ENCODE measurements at regions not wholly inside any gene's neighbourhood (a gene's known extent, or its start where the extent isn't known, plus 50 kb on each side); places are given as distances from the start of the nearest gene placed in this dataset.

DNA sequence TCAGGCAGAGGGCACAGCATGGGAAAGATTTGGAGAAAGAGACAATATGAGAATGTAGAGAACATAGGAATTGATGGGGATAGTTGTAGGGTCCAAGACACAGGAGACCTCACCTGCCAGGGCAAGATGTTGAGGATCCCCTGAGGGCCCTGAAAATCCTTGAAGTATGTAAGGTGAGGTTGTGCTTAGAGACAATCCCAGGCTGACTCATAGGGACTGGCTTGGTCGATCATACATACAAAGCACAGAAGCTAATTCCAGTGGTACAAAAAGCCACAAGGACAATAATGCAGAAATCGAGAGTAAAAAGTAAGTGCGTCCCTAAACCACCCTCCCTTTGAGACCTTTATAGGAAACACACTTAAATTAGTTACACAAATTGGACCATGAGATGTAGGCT is 468.2 kb downstream of the MIAT start:
- TF ChIP-seq, protein P1, sequence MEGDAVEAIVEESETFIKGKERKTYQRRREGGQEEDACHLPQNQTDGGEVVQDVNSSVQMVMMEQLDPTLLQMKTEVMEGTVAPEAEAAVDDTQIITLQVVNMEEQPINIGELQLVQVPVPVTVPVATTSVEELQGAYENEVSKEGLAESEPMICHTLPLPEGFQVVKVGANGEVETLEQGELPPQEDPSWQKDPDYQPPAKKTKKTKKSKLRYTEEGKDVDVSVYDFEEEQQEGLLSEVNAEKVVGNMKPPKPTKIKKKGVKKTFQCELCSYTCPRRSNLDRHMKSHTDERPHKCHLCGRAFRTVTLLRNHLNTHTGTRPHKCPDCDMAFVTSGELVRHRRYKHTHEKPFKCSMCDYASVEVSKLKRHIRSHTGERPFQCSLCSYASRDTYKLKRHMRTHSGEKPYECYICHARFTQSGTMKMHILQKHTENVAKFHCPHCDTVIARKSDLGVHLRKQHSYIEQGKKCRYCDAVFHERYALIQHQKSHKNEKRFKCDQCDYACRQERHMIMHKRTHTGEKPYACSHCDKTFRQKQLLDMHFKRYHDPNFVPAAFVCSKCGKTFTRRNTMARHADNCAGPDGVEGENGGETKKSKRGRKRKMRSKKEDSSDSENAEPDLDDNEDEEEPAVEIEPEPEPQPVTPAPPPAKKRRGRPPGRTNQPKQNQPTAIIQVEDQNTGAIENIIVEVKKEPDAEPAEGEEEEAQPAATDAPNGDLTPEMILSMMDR (conservative IDR thresholded peaks at IDR 0.05; ENCODE audit: low read length) = no peak
- no peak overlapping the region for H3K4me3 ChIP-seq (ENCODE audit: low read length)
- DNase-seq (ENCODE audit: low read depth) = no peak

DNA sequence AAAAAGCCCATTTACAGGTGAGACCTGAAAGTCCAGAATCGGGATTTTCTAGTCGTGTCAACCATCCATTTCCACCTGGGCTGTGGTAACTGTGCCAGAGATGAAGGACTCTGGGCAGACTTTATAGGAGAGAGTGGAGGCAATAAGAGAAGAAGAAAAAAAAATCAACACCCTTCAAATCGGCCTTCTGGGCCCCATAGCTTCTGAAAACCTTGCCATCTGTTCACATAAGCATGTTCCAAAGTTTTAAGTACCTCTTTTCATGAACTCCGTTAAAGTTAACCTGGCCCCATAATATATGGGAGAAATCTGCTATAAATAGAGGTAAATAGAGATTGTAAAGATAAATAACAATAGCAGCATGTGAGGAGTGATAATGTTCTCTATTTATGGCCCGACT is 470.5 kb downstream of the MIAT start:
- DNase-seq (ENCODE audit: low read depth) = no peak
- H3K4me3 ChIP-seq (ENCODE audit: low read length) = no peak overlapping the region
- TF ChIP-seq, protein P1 (conservative IDR thresholded peaks at IDR 0.05; ENCODE audit: low read length) = no peak

DNA sequence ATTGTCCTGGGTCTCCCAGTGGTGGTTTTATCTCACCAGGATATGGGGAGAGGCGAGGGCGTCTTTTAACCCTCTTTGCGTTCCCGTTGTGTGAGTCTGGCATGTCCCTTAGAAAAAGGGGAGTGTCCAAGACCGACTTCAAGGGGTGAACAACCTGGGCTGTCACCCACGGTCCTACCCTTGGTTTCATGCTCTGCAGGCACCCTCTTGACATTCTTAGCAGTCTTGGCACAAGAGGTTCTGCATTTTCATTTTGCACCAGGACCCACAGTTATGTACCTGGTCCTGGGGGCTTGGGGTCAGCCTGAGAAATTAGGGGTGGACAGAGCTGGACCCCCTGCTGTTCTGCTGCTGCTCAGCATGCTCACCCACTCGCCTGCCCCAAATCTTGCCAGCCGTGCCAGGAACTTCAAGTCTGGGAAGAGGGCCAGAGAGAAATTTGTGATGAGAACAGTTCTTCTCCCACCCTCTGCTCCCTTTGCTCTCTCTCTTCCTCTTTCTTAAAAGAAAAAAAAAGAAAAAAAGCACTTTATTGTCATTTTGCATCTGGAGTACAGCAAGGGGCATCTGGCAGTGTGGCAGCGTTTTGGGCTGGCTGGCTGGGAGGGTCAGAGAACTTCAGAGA is 471.2 kb downstream of the MIAT start:
- TF ChIP-seq, protein P1 (conservative IDR thresholded peaks at IDR 0.05; ENCODE audit: low read length) = no peak
- H3K4me3 ChIP-seq (ENCODE audit: low read length) = no peak overlapping the region
- DNase-seq (ENCODE audit: low read depth) = peak; percentile 31

DNA sequence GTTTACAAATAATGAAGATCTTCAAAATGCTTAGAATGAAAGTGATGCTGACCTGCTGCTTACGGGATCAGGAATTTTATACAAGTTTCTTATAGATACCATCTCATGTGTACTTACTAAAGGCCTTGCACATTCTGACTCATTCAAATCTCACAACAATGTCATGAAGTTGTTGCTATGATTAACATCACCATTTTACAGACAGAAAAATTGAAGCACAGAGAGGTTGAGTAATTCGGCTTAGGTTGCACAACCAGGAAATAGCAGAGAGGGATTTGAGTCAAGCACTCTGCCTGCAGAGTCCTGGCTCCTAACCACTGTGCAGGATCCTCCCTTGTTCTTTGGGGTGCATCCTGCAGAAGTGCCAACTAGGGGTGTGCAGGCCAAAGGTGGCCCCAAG is 471.9 kb downstream of the MIAT start:
- peak; percentile 89 for DNase-seq (ENCODE audit: low read depth)
- TF ChIP-seq, protein P1 (conservative IDR thresholded peaks at IDR 0.05; ENCODE audit: low read length) = no peak
- H3K4me3 ChIP-seq (ENCODE audit: low read length) = no peak overlapping the region

DNA sequence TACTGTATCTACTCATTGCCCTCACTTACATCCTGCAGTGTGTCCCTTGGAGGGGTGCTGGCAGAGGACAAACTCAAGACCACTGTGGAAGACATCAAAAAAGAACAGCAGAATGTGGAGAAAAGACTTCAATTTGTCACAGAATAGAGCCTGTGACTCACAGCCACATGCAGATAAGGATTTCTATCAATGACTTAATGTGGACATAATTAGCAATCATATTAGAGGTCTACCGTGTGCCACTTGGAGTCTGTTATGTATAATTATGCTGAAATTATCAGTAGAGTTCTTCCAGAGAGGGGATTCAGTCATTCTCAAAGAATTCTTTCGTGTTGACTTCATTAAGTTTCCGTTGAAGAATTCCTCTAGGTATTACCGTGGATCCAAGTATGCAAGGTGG is 473.5 kb downstream of the MIAT start:
- DNase-seq (ENCODE audit: low read depth) = no peak
- no peak overlapping the region for H3K4me3 ChIP-seq (ENCODE audit: low read length)
- TF ChIP-seq, protein P1 (conservative IDR thresholded peaks at IDR 0.05; ENCODE audit: low read length) = no peak

DNA sequence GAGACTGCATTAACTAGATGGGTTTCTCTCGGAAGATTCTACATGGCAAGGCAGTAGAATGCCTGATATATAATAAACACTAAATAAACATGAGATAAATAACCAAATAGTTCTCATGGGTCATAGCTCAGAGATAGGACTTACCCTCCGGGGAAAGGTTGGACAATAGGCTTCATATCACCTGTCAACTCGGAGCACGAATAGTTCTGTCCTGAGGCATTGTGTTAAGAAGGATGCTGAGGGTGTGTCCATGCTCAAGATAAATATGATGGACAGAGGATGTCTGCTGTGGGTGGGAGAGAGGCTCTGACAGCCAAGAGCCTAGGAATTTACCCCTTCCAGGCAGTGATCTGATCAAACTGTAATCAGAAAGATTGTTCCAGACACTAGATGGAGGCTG is 474.0 kb downstream of the MIAT start:
- DNase-seq (ENCODE audit: low read depth) = no peak
- TF ChIP-seq, protein P1 (conservative IDR thresholded peaks at IDR 0.05; ENCODE audit: low read length) = no peak
- H3K4me3 ChIP-seq (ENCODE audit: low read length) = no peak overlapping the region

DNA sequence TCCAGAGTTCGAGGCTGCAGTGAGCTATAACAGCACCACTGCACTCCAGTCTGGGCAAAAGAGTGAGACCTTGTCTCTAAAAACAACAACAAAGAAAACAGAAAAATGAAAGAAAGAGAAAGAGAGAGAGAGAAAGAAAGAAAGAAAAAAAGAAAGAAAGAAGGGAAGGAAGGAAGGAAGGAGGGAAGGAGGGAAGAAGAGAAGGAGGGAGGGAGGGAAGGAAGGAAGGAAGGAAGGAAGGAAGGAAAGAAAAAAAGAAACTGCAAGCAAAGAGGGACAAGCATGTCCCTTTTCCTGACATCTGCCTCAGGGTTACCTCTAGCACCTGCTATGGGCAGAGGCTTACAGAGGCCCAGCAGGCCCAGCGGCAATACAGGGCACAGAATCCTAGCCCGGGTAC is 475.0 kb downstream of the MIAT start:
- no peak overlapping the region for H3K4me3 ChIP-seq (ENCODE audit: low read length)
- DNase-seq (ENCODE audit: low read depth) = no peak
- TF ChIP-seq, protein P1 (conservative IDR thresholded peaks at IDR 0.05; ENCODE audit: low read length) = no peak

Measured in AG10803 (cell line).